ENCODE measurements at regions not wholly inside any gene's neighbourhood (a gene's known extent, or its start where the extent isn't known, plus 50 kb on each side); places are given as distances from the start of the nearest gene placed in this dataset.

DNA sequence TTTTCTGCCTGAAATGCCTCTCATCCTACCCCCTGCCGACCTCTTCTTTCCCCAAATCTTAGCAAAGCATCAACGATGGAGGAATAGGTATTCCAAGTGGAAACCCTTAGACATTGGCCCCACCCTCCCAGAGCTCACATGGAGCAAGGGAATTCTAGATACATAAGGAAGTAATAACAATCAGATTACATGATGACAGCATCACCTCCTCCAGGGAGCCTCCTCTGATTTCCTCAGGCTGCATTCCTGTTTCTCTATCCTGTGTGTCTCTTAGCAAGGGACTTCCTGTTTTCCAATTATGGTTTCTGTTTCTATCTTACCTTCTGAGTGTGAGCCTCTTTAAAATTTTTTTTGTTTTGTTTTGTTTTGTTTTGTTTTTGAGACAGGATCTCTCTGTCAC lies 246.6 kb downstream of the TSHZ3 start:
- POLR2A ChIA-PET, result no interaction called here

GRCh38 chr19:31100981-31101380 lies 248.3 kb downstream of the TSHZ3 start:
- no TSS peak for BruUV-seq (replicated peaks)

More for the DNA sequence above, 246.6 kb downstream of the TSHZ3 start:
- Histone ChIP-seq H3K4me3 (ENCODE audit: low read depth, low read length, poor library complexity, severe bottlenecking) (no peak overlapping the region), H3K4me1 (ENCODE audit: insufficient read depth, low read length, poor library complexity, severe bottlenecking) (no peaks in the 10 kb centered on the region), H3K27ac (ENCODE audit: low read depth, low read length, poor library complexity, severe bottlenecking) (no peak overlapping the region), H3K9me3 (ENCODE audit: low read length) (no peaks in the 10 kb centered on the region), H3K79me2 (ENCODE audit: insufficient read depth, low read depth, low read length) (no peaks in the 10 kb centered on the region), H3K4me2 (ENCODE audit: low read length) (no peak overlapping the region), H3K36me3 (ENCODE audit: insufficient read depth, low read length) (no peaks in the 10 kb centered on the region), H2AFZ (ENCODE audit: low read length) (no peak overlapping the region), H4K20me1 (ENCODE audit: insufficient read depth, low read length) (no peaks in the 10 kb centered on the region), H3K9me2 (ENCODE audit: insufficient read depth, low read length) (no peaks in the 10 kb centered on the region)
- BruUV-seq (replicated peaks), result no TSS peak
- CTCF ChIA-PET (ENCODE audit: unreplicated experiment), result no interaction called here
- DNase-seq (ENCODE audit: low spot score), result no peak
- TF ChIP-seq, protein P1, sequence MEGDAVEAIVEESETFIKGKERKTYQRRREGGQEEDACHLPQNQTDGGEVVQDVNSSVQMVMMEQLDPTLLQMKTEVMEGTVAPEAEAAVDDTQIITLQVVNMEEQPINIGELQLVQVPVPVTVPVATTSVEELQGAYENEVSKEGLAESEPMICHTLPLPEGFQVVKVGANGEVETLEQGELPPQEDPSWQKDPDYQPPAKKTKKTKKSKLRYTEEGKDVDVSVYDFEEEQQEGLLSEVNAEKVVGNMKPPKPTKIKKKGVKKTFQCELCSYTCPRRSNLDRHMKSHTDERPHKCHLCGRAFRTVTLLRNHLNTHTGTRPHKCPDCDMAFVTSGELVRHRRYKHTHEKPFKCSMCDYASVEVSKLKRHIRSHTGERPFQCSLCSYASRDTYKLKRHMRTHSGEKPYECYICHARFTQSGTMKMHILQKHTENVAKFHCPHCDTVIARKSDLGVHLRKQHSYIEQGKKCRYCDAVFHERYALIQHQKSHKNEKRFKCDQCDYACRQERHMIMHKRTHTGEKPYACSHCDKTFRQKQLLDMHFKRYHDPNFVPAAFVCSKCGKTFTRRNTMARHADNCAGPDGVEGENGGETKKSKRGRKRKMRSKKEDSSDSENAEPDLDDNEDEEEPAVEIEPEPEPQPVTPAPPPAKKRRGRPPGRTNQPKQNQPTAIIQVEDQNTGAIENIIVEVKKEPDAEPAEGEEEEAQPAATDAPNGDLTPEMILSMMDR (conservative IDR thresholded peaks at IDR 0.05; ENCODE audit: low read length), result no peak
- no peak for TF ChIP-seq EZH2phosphoT487 (IDR thresholded peaks at IDR 0.05; ENCODE audit: borderline replicate concordance, low read depth, low read length)
- intact Hi-C loops (cut with micrococcal nuclease; ENCODE audit: unreplicated experiment), result no loop called here

DNA sequence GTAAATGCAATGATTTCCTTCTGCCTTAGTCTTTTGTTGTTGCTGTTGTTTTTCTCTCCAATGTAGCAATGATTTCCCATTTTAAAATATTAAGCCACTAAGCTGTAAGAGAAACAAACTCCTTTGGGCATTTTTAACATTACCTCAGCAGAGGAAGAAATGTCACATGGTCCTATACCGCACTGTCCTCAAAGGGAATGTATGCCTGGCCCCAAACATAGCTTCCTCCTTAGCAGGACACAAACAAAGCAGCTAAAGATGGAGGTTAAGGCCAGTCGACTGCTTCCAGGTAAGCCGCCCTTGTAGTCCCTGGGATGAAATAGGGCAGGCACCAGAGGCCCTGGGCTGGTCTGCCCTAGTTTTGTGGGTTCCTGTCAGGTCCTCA lies 249.0 kb downstream of the TSHZ3 start:
- Histone ChIP-seq H2AFZ (ENCODE audit: low read length) (no peak overlapping the region), H3K79me2 (ENCODE audit: insufficient read depth, low read depth, low read length) (no peaks in the 10 kb centered on the region), H3K9me2 (ENCODE audit: insufficient read depth, low read length) (no peaks in the 10 kb centered on the region), H4K20me1 (ENCODE audit: insufficient read depth, low read length) (no peaks in the 10 kb centered on the region), H3K27ac (ENCODE audit: low read depth, low read length, poor library complexity, severe bottlenecking) (no peak overlapping the region), H3K36me3 (ENCODE audit: insufficient read depth, low read length) (no peaks in the 10 kb centered on the region), H3K4me3 (ENCODE audit: low read depth, low read length, poor library complexity, severe bottlenecking) (no peak overlapping the region), H3K4me1 (ENCODE audit: insufficient read depth, low read length, poor library complexity, severe bottlenecking) (no peaks in the 10 kb centered on the region), H3K9me3 (ENCODE audit: low read length) (no peaks in the 10 kb centered on the region), H3K4me2 (ENCODE audit: low read length) (no peak overlapping the region)
- no peak for DNase-seq (ENCODE audit: low spot score)
- ChIA-PET CTCF (ENCODE audit: unreplicated experiment) (no interaction called here), POLR2A (no interaction called here)
- TF ChIP-seq, protein P1 (conservative IDR thresholded peaks at IDR 0.05; ENCODE audit: low read length), result no peak
- no peak for TF ChIP-seq EZH2phosphoT487 (IDR thresholded peaks at IDR 0.05; ENCODE audit: borderline replicate concordance, low read depth, low read length)
- intact Hi-C loops (cut with micrococcal nuclease; ENCODE audit: unreplicated experiment), result no loop called here
- no TSS peak for BruUV-seq (replicated peaks)

More at GRCh38 chr19:31100981-31101380, 248.3 kb downstream of the TSHZ3 start:
- DNase-seq (ENCODE audit: low spot score), result no peak
- Histone ChIP-seq H3K27ac (ENCODE audit: low read depth, low read length, poor library complexity, severe bottlenecking) (no peak overlapping the region), H3K9me2 (ENCODE audit: insufficient read depth, low read length) (no peaks in the 10 kb centered on the region), H3K4me2 (ENCODE audit: low read length) (no peak overlapping the region), H3K9me3 (ENCODE audit: low read length) (no peaks in the 10 kb centered on the region), H3K79me2 (ENCODE audit: insufficient read depth, low read depth, low read length) (no peaks in the 10 kb centered on the region), H4K20me1 (ENCODE audit: insufficient read depth, low read length) (no peaks in the 10 kb centered on the region), H2AFZ (ENCODE audit: low read length) (no peak overlapping the region), H3K4me3 (ENCODE audit: low read depth, low read length, poor library complexity, severe bottlenecking) (no peak overlapping the region), H3K36me3 (ENCODE audit: insufficient read depth, low read length) (no peaks in the 10 kb centered on the region), H3K4me1 (ENCODE audit: insufficient read depth, low read length, poor library complexity, severe bottlenecking) (no peaks in the 10 kb centered on the region)
- CTCF ChIA-PET (ENCODE audit: unreplicated experiment), result no interaction called here
- TF ChIP-seq, protein P1 (conservative IDR thresholded peaks at IDR 0.05; ENCODE audit: low read length), result no peak
- TF ChIP-seq EZH2phosphoT487 (IDR thresholded peaks at IDR 0.05; ENCODE audit: borderline replicate concordance, low read depth, low read length), result no peak
- intact Hi-C loops (cut with micrococcal nuclease; ENCODE audit: unreplicated experiment), result no loop called here
- POLR2A ChIA-PET, result no interaction called here
